K562 (cell line): ENCODE measurements at regions not wholly inside any gene's neighbourhood (a gene's known extent, or its start where the extent isn't known, plus 50 kb on each side); places are given as distances from the start of the nearest gene placed in this dataset.
"Not testable (repeated sequence)": the region's sequence is repeated elsewhere in the genome, so short reads cannot be mapped to it uniquely, and the experiment has no call there.

Source experiments
- ATAC-seq: fragments of 200-7000 bp; cut with Tn5 transposase; 3 replicates; pipeline ENCODE4 v1.9.1; 2020; ENCODE audit warnings: moderate library complexity
- BruUV-seq: library from RNA; stranded (reverse); fragments of 400-500 nt; replicated peaks from 2 replicates; lab custom pipeline; 2021; lab: Mats Ljungman, UMichigan
- CTCF ChIA-PET: fragments of 300-600 bp; formaldehyde crosslinking; extraction: SDS; loops from one replicate; lab custom pipeline; 2021; ENCODE audit warnings: low intra/inter-chr PET ratio; lab: Yijun Ruan, JAX
- POLR2A ChIA-PET: fragments of 300-600, 350-650 bp; sonication (Branson Sonifier 250); formaldehyde crosslinking; extraction: SDS; loops from one replicate; lab custom pipeline; 2021; ENCODE audit warnings: antibody characterized with exemption, inconsistent platforms; lab: Yijun Ruan, JAX
- DNase-seq, 4 experiments: peaks; one replicate each; pipeline versions ENCODE4 v3.0.0 to v3.0.0-alpha.2; 2011 to 2018; ENCODE audit warnings: low spot score in 3 of 4, mixed read lengths in 3 of 4; ENCODE audit errors: extremely low read depth in 1 of 4
- FAIRE-seq: peaks from 2 replicates; lab custom pipeline; 2011; peaks lifted over from hg19 to GRCh38; lab: Jason Lieb, UNC
- H2AFZ ChIP-seq: 2 replicates; pipeline ENCODE4 v1.6.0; 2011; ENCODE audit warnings: low read depth, low read length, control low read depth, inconsistent platforms
- H3K27ac ChIP-seq: fragments of 200-600 bp; 3 replicates; pipeline ENCODE4 v1.8.0; 2011; ENCODE audit warnings: low read depth, mild to moderate bottlenecking, control low read depth, inconsistent platforms, low read length, moderate library complexity, mixed read lengths; ENCODE audit errors: extremely low read depth
- H3K27me3 ChIP-seq, 2 experiments: fragments of 300-600 bp in 1 of 2; 2 replicates in 1 of 2; 3 replicates in 1 of 2; pipeline versions ENCODE4 v1.6.0 to v1.8.0; 2011; ENCODE audit warnings: inconsistent platforms in 2 of 2, low read length in 2 of 2, mild to moderate bottlenecking in 1 of 2, mixed read lengths in 1 of 2, moderate library complexity in 1 of 2; ENCODE audit not compliant: control insufficient read depth in 2 of 2, insufficient read depth in 2 of 2
- H3K36me3 ChIP-seq: fragments of 300-600 bp; 3 replicates; pipeline ENCODE4 v1.8.0; 2011; ENCODE audit warnings: mild to moderate bottlenecking, low read length, inconsistent platforms; ENCODE audit not compliant: control insufficient read depth, insufficient read depth
- H3K4me1 ChIP-seq, 2 experiments: fragments of 200-600 bp in 1 of 2; replicated peaks in 1 of 2; 2 replicates in 1 of 2; 3 replicates in 1 of 2; pipeline versions ENCODE4 v1.5.1 to v1.8.0; 2011; ENCODE audit warnings: inconsistent platforms in 2 of 2, low read length in 2 of 2, mild to moderate bottlenecking in 1 of 2, mixed read lengths in 1 of 2, moderate library complexity in 1 of 2; ENCODE audit not compliant: control insufficient read depth in 2 of 2, insufficient read depth in 2 of 2
- H3K4me2 ChIP-seq: 2 replicates; pipeline ENCODE4 v1.6.1; 2011; ENCODE audit warnings: low read length, control low read depth, inconsistent platforms, mixed read lengths; ENCODE audit not compliant: insufficient read depth
- H3K4me3 ChIP-seq: fragments of 200-600 bp; sonication (generic), shearing (Covaris generic); 2 replicates; pipeline ENCODE4 v1.5.1; 2016; ENCODE audit warnings: control low read depth, inconsistent platforms
- H3K79me2 ChIP-seq: fragments of 200-600 bp; 3 replicates; pipeline ENCODE4 v1.8.0; 2011; ENCODE audit warnings: low read length, inconsistent platforms; ENCODE audit not compliant: control insufficient read depth, insufficient read depth
- H3K9ac ChIP-seq, 2 experiments: 2 replicates each; pipeline versions ENCODE4 v1.6.0 to v1.6.1; 2011; ENCODE audit warnings: low read depth in 2 of 2, low read length in 2 of 2, control low read depth in 1 of 2, inconsistent platforms in 1 of 2, mild to moderate bottlenecking in 1 of 2, mixed read lengths in 1 of 2; ENCODE audit not compliant: insufficient read depth in 1 of 2
- H3K9me1 ChIP-seq: one replicate; pipeline ENCODE4 v1.6.0; 2011; ENCODE audit warnings: inconsistent platforms, mild to moderate bottlenecking, low read length, moderate library complexity; ENCODE audit not compliant: control insufficient read depth, insufficient read depth
- H3K9me3 ChIP-seq: replicated peaks from 2 replicates; pipeline ENCODE4 v1.5.1; 2011; ENCODE audit warnings: low read depth, low read length, inconsistent platforms; ENCODE audit not compliant: control insufficient read depth, insufficient read depth
- H4K20me1 ChIP-seq: replicated peaks from 2 replicates; pipeline ENCODE4 v1.6.1; 2011; ENCODE audit warnings: low read length, inconsistent platforms, mixed read lengths; ENCODE audit not compliant: control insufficient read depth, insufficient read depth
- ADNP ChIP-seq: fragments of 200-800 bp; sonication (Bioruptor generic); IDR thresholded peaks from 2 replicates; pipeline ENCODE4 v1.6.1; 2016; ENCODE audit warnings: missing genetic modification characterization, missing compliant biosample characterization
- CBX3 ChIP-seq, 2 experiments: IDR thresholded peaks; 1 replicate in 1 of 2; 2 replicates in 1 of 2; pipeline ENCODE4 v1.6.1; 2012; ENCODE audit warnings: inconsistent platforms in 2 of 2, low read length in 2 of 2, borderline replicate concordance in 1 of 2, control low read depth in 1 of 2
- CHD1 ChIP-seq: fragments of 200-600 bp; sonication (generic); IDR thresholded peaks from one replicate; pipeline ENCODE4 v1.6.1; 2012; ENCODE audit warnings: mild to moderate bottlenecking, moderate library complexity, low read length, inconsistent platforms
- CTBP1 ChIP-seq: fragments of 450-650 bp; IDR thresholded peaks from 2 replicates; pipeline ENCODE4 v1.6.1; 2016; ENCODE audit warnings: borderline replicate concordance
- ETV6 ChIP-seq, 3 experiments: fragments of 150-350 bp in 1 of 3; sonication (generic) in 1 of 3; formaldehyde crosslinking in 1 of 3; IDR thresholded peaks; 2 replicates each; pipeline versions ENCODE4 v1.6.1 to v1.8.0; 2014 to 2022; ENCODE audit warnings: borderline replicate concordance in 2 of 3, low read depth in 2 of 3, antibody characterized with exemption in 1 of 3, low read length in 1 of 3, mild to moderate bottlenecking in 1 of 3, missing genetic modification reagents in 1 of 3
- FOXA1 ChIP-seq: fragments of 450-650 bp; IDR thresholded peaks from 2 replicates; pipeline ENCODE4 v1.6.1; 2016; ENCODE audit warnings: mild to moderate bottlenecking, borderline replicate concordance
- HIVEP1 ChIP-seq: fragments of 250-450 bp; sonication (Bioruptor Pico); IDR thresholded peaks from 2 replicates; pipeline ENCODE4 v1.4.0; 2020; ENCODE audit warnings: mild to moderate bottlenecking
- NFIX ChIP-seq: fragments of 250-450 bp; sonication (Bioruptor Pico); IDR thresholded peaks from 2 replicates; pipeline ENCODE4 v1.4.0; 2020; ENCODE audit warnings: low read depth, mild to moderate bottlenecking, moderate library complexity
- ZNF143 ChIP-seq: sonication (generic); formaldehyde crosslinking; IDR thresholded peaks from 2 replicates; pipeline ENCODE4 v1.9.0; 2022; ENCODE audit warnings: mild to moderate bottlenecking, missing genetic modification reagents
- ZNF445 ChIP-seq: fragments of 250-450 bp; sonication (Bioruptor Pico); IDR thresholded peaks from 2 replicates; pipeline ENCODE4 v1.4.0; 2020; ENCODE audit warnings: low read depth, mild to moderate bottlenecking, moderate library complexity
- ZNF76 ChIP-seq: fragments of 250-450 bp; sonication (Bioruptor Pico); IDR thresholded peaks from 2 replicates; pipeline ENCODE4 v1.4.0; 2020; ENCODE audit warnings: mild to moderate bottlenecking, moderate library complexity, borderline replicate concordance
- WGBS: fragments of 100-300 bp; shearing (Covaris generic); methylation state at CpG from one replicate; pipeline ENCODE4 v1.1.6; 2016; ENCODE audit warnings: low coverage, mixed read lengths; ENCODE audit not compliant: insufficient coverage; ENCODE audit errors: missing lambda C conversion rate; 5-methylcytosine and 5-hydroxymethylcytosine counted together
- in situ Hi-C: fragments of 300-500 bp; cut with MboI; formaldehyde crosslinking; loops from 4 replicates; pipeline ENCODE4 v1.15.0; 2018; ENCODE audit warnings: inconsistent platforms, mixed read lengths
- intact Hi-C: fragments of 100-400 bp; cut with micrococcal nuclease; formaldehyde crosslinking; loops from 2 replicates; pipeline ENCODE4 v1.14.2; 2022
- TF ChIP-seq, protein P1 (sequence below): sonication (generic); formaldehyde crosslinking; IDR thresholded peaks from 2 replicates; pipeline ENCODE4 v1.8.1; 2023; ENCODE audit warnings: mild to moderate bottlenecking, missing genetic modification reagents
- TF ChIP-seq, protein P2 (sequence below): IDR thresholded peaks from 2 replicates; pipeline ENCODE4 v1.6.1; 2012; ENCODE audit warnings: low read depth, low read length, improper control_type of control experiment, borderline replicate concordance

DNA sequence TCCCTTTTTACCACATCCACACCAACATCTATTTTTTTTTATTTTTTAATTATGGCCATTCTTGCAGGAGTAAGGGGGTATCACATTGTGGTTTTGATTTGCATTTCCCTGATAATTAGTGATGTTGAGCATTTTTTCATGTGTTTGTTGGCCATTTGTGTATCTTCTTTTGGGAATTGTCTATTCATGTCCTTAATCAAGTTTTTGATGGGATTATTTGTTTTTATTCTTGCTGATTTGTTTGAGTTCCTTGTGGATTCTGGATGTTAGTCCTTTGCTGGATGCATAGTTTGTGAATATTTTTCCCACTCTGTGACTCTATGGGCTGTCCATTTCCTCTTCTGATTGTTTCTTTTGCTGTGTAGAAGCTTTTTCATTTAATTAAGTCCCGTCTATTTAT, 385.1 kb downstream of the UTRN start:
- H3K4me2 ChIP-seq, H3K9ac ChIP-seq, H3K9me3 ChIP-seq, POLR2A ChIA-PET, H2AFZ ChIP-seq, CTCF ChIA-PET, intact Hi-C loops, H3K9me1 ChIP-seq, ATAC-seq, H3K27ac ChIP-seq, H3K27me3 ChIP-seq, BruUV-seq, in situ Hi-C loops, H4K20me1 ChIP-seq, H3K4me1 ChIP-seq, H3K79me2 ChIP-seq, FAIRE-seq, H3K4me3 ChIP-seq, DNase-seq, H3K36me3 ChIP-seq: not testable (repeated sequence)
- 12% methylated on average over 1 of the region's 1 CpG for WGBS

DNA sequence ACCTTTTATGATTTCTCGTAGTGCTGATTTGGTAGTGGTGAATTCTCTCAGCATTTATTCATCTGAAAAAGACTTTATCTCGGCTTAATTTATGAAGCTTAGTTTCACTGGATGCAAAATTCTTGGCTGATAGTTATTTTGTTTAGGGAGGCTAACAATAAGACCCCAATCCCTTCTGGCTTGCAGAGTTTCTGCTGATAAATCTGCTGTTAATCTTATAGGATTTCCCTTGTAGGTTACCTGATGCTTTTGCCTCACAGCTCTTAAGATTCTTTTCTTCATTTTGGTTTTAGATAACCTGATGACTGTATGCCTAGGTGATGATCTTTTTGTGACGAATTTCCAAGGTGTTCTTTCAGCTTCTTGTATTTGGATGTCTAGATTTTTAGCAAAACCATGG, 388.7 kb downstream of the UTRN start:
- ChIA-PET POLR2A (no interaction called here), CTCF (interaction anchor here (0.5 kb wide), 1 partner anchor 34 kb away, joined by 3 read pairs; no protein-coding TSS in a partner anchor)
- ATAC-seq (no peak), FAIRE-seq (no peak), DNase-seq (no peak)
- no peak overlapping the region for H3K4me3 ChIP-seq
- no peaks in the 10 kb centered on the region for H3K27me3 ChIP-seq
- no peaks in the 10 kb centered on the region for H3K9me3 ChIP-seq
- H3K4me2 ChIP-seq = no peak overlapping the region
- no peaks in the 10 kb centered on the region for H3K4me1 ChIP-seq
- no peaks in the 10 kb centered on the region for H3K9me1 ChIP-seq
- no peaks in the 10 kb centered on the region for H3K79me2 ChIP-seq
- no peak overlapping the region for H3K9ac ChIP-seq
- no peak overlapping the region for H3K27ac ChIP-seq
- no peaks in the 10 kb centered on the region for H4K20me1 ChIP-seq
- no peak overlapping the region for H2AFZ ChIP-seq
- intact Hi-C loops (no loop called here), in situ Hi-C loops (no loop called here)
- WGBS = 9% methylated on average over 3 of the region's 3 CpGs
- no TSS peak for BruUV-seq
- H3K36me3 ChIP-seq = no peaks in the 10 kb centered on the region
- TF ChIP-seq CHD1 (no peak), ZNF143 (CRISPR knock-in tag) (no peak), ZNF445 (no peak), ZNF76 (CRISPR knock-in tag) (no peak), CBX3 (IDR thresholded peaks at IDR 0.05; ENCODE audit: borderline replicate concordance in 1 of 2, low read length in 2 of 2) (0 out of 3 replicates have a peak, but pooled peaks of 1 of the 2 experiments have one; percentile 20), ETV6 (IDR thresholded peaks at IDR 0.05; ENCODE audit: borderline replicate concordance in 1 of 2, low read depth in 2 of 2, low read length in 1 of 2) (no peak), ETV6 (CRISPR knock-in tag; IDR thresholded peaks at IDR 0.05; ENCODE audit: borderline replicate concordance) (no peak), CTBP1 (no peak), ADNP (tag) (no peak), NFIX (CRISPR knock-in tag) (no peak), HIVEP1 (CRISPR knock-in tag) (no peak), FOXA1 (no peak)
- TF ChIP-seq, protein P1, sequence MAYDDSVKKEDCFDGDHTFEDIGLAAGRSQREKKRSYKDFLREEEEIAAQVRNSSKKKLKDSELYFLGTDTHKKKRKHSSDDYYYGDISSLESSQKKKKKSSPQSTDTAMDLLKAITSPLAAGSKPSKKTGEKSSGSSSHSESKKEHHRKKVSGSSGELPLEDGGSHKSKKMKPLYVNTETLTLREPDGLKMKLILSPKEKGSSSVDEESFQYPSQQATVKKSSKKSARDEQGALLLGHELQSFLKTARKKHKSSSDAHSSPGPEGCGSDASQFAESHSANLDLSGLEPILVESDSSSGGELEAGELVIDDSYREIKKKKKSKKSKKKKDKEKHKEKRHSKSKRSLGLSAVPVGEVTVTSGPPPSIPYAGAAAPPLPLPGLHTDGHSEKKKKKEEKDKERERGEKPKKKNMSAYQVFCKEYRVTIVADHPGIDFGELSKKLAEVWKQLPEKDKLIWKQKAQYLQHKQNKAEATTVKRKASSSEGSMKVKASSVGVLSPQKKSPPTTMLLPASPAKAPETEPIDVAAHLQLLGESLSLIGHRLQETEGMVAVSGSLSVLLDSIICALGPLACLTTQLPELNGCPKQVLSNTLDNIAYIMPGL (CRISPR knock-in tag) = no peak
- TF ChIP-seq, protein P2, sequence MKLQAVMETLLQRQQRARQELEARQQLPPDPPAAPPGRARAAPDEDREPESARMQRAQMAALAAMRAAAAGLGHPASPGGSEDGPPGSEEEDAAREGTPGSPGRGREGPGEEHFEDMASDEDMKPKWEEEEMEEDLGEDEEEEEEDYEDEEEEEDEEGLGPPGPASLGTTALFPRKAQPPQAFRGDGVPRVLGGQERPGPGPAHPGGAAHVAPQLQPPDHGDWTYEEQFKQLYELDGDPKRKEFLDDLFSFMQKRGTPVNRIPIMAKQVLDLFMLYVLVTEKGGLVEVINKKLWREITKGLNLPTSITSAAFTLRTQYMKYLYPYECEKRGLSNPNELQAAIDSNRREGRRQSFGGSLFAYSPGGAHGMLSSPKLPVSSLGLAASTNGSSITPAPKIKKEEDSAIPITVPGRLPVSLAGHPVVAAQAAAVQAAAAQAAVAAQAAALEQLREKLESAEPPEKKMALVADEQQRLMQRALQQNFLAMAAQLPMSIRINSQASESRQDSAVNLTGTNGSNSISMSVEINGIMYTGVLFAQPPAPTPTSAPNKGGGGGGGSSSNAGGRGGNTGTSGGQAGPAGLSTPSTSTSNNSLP = no peak
